Stimulated activated CD4-positive, alpha-beta T cell treated with anti-CD3 and anti-CD28 coated beads, TNF-alpha, amount 100 ng/mL, for 4 hours (primary cell): ENCODE measurements at regions not wholly inside any gene's neighbourhood (a gene's known extent, or its start where the extent isn't known, plus 50 kb on each side); places are given as distances from the start of the nearest gene placed in this dataset.

ENCODE experiments used
- DNase-seq, 3 experiments: peaks; one replicate each; pipeline ENCODE4 v3.0.0-alpha.2; 2020; ENCODE audit warnings: low read depth in 3 of 3

DNA sequence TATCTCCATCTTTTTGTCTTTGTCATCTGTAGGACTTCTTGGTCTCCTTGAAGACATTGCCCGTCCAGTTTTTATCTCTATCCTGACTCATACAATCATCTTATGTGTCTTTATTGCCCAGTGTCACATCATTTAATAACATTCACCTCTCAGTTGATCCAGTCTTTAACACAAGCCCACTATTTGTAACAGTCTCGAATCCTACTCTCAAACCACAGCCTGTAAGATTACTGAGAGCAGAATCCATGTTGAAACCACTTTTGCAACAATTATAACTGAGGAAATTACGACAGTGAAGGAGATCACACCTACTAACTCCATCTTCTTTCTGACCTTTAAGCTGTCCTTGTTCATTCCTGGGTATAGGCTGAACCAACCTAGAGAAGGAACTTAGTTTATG is 1206.0 kb upstream of the ZEB2 start:
- DNase-seq, result no peak

DNA sequence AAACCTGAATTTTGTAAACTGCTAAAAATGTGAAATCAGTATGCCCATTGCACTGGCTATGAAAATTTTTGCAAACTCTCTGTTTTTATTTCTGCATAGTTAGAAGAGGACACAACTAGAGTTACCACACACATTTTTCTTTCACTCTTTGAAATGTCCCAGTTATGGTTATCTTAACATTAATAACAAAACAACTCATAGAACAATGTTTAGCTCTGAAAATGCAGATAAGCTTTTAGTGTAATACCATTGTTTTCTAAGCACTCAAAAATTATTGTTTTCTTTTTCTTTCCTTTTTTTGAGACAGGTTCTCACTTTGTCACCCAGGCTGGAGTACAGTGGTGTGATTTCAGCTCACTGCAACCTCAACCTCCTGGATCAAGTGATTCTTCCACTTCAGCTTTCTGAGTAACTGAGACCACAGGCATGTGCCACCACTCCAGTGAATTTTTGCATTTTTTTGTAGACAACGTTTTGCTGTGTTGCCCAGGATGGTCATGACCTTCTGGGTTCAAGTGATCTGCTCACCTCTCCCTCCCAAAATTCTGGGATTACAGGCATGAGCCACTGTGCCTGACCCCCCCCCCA is 1204.5 kb upstream of the ZEB2 start:
- DNase-seq, result no peak

DNA sequence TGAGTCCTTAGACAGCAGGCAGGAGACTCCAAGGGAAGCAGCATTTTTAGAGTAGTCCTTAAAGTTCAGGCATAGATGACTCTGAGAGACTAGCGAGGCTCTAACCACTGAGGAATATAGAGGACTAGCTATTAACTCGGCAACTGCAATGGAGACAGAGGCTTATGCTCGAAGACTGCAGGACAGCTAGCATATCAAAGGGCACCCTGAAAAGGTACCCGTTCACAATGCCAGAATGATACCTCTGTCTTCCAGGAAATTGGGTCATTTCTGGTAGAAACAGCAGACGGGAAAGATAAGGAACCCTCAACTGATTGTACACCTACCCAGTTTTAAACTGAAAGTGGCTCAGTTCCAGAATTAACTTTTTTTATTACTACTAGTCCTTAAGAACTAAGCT is 1204.0 kb upstream of the ZEB2 start:
- DNase-seq, result no peak

DNA sequence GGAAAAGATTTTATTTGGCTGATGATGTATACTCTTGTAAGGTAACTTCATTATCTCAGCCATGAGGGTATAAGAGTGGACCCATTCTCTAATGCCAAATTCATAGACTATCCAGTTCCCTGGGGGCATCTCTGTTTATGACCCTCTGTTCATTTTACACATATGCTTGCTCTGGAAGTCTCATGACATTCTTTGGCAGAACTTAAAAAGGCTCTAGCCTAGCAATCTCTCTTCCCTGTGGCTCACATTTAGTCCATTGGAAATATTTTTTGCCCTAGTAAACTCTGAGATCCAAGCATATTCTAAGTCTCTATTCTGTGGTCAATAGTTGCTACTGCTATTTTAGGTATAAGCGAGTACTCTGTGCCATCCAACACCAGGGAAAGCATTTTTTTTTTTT is 1201.8 kb upstream of the ZEB2 start:
- DNase-seq, result no peak

DNA sequence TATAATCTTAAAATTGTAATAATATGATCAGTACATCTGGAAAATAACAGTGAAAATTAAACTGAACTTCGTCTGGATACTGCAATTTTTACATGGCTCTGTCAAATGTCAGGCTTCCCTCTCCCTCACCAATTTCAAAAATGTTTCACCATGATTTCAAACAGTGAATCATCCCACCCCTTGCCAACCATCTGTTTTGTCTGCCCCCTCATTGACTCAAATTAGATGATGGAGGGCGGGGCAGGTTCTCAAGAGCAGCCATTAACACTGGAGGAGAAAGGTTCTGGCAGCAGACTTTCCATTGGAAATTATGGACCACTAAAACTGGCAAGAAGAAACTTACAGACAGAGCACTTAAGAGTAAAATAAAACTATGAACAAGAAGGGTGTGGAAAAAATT is 1195.7 kb upstream of the ZEB2 start:
- DNase-seq, result no peak

DNA sequence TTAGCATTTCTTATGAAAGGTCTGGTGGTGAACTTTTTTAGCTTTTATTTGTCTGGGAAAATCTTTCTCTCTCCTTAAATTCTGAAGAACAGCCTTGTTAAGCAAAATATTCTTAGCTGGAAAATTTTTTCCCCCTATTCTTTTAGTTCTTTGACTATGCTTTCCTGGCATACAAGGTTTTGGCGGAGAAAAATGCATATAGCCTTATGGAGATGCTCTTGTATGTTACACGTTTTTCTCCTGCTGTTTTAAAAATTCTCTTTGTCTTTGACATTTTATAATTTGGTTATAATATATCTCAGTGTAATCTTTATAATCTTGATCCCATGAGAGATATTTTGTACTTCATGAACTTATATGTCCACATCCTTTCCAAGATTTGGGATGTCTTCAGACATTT is 1190.4 kb upstream of the ZEB2 start:
- no peak for DNase-seq

DNA sequence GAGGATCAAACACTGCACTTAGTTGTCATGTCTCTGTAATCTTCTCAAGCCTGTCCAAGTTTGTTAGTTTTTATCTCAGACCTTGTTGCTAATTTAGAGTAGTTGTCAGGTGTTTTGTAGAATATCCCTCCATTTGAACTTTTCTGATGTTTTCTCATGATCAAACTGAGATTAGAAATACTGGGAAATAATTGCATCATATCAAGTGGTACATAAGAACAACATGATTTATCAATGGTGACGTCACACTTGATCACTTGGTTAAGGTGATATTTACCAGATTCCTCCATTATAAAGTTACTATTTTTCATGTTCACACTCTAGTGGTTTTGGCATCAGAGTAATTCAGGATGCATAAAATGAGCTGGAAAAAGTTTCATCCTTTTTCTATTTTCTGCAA is 1182.4 kb upstream of the ZEB2 start:
- no peak for DNase-seq

DNA sequence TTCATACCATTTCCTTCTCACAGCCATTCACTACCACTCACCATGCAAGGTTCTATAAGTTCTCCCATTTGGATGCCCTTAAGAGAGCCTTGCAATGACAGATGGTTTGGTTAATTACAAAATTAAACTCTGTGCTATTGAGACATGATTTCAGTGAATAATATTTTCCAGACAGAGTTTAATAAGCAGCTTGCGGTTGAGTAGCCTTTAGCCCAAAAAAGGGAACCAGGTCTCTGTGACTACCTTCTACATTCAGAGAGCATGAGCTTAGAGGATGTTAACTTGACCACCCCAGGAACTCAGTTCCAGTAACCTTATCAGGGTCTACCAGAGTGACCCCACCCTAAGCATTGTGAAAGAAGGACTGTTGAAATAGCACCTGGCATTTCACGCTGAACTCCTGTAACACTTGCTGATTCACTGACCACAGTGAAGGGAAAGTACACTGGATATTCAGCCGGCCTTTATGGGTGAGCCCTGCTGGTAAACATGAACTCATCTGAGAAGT is 1173.1 kb upstream of the ZEB2 start:
- no peak for DNase-seq

DNA sequence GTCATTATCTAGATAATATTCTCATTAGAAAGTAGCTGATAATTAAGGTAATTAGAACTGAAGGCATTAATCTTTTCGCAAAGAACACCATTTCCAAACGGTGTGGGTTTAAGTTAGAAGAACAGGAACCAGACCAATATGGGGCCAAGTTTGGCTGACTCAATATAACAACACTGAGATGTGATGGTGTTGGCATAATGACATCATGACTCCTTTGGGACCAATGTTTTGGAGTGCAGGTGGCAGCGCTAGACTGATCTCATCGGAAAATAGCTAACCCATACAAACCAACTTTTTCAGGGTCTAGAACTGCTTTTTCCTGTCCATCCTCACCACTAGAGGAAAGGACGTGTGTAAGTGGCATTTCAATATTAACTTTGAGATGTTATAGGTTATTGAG is 1171.7 kb upstream of the ZEB2 start:
- no peak for DNase-seq

DNA sequence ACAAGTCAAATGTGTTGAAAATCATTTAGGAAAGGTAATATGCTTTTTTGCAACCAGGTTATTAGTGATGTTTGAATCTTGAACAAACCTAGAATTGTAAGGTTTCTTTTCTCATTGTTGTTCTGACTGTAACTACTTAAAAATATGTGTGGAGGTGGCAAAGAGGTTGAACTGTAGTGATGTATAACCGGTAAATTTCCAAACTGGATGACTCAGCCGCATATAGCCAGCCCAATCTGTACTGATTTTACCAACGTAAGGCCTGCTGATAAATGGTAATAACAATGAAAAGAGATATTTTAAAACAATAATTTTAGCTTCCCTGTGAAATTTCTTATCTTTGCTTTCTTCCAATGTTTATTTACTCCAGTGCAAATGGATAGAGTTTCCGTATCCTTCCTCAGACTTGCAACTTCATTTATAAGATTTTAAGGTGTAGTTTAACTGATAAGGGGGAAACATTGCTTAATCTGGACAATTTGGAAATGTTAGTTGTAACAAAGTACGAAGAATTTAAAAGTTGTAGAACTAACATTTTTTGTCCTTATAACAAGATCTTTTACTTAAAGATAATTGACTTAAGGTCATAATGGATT is 1170.4 kb upstream of the ZEB2 start:
- no peak for DNase-seq

DNA sequence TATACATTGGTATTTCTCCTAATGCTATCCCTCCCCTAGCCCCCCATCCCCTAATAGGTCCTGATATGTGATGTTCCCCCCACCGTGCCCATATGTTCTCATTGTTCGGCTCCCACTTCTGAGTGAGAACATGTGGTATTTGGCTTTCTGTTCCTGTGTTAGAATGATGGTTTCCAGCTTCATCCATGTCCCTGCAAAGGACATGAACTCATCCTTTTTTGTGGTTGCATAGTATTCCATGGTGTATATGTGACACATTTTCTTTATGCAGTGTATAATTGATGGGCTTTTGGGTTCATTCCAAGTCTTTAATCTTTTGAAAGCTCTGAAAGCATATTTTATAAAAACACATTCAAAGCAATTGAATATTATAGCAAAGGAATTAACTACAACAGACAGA is 1169.4 kb upstream of the ZEB2 start:
- no peak for DNase-seq

DNA sequence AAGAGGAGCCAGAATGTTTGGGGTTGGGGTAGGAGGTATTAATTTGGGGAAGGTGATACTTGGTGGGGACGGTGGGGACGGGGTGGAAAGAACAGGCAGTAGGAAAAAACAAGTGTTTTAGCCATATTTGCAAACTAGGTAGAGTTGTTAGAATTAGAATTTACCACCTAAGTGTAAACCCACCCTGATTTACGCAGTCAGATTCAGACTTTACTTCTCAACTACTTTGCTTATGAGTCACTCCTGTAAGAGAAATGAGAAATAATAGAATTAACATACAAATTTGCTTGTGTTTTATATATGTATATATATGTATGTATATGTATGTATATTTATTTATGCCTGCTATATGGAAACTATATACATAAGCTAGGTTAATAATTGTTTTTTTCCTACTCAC is 1168.2 kb upstream of the ZEB2 start:
- DNase-seq, result no peak

DNA sequence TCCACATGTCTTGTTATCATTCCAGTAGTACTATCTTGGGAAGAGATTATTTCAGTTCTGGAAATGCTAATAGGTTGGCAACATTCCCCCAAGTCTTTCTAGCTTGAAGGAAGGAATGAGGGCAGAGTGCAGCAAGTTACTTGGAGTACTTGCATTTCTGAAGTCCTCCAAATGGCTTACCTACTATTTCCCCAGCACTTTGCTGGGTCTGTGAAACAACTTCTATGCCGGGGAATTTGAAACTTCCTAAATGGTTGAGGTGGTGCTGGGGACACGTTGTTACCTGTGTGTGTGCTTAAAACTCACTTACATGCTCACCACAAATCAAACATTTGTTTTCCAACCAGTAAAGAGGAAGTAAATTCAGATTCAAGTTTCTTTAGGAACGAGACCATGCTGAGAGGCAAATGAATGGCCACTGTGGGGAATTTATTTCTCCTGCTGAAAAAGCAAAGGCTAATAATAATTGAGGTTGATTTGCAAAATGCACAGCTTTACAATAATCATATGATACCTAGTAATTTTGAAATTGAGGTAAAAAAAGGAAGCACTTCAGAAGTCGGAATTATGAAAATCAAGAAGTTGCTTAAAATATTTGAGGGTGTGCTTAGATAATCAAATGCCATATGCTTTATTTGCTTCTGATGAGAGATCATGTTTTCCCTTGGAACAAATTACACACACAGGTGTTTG is 1167.7 kb upstream of the ZEB2 start:
- DNase-seq, result no peak

DNA sequence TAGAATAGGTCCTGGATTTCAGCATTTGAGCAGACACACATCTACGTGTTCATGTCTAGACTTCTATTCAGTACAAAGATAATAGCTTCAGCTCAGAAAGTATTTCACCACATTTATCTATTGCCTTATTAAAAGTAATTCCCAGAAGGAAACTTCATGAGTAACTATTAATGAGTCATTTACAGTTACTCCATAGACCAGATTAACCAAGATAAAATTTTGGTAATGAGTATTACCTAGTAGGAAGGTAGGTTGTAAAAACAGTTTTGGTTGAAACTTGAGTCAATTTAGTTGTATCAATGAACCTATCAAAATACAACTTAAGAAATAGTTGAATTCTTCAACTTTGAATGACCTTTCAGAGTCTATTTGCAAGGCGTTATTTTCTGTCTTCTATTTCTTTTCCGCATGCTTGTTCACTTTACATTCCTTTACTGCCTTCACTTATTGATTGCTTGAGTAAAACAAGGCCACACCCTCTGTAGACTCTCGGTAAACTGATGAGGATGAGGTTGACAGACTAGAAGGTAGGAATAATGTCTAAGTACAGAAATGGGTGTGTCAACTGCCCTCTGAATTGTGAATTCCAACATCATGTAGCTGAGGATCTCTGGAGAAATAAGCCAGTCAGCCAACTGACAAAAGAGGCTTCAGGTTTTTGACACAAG is 1165.6 kb upstream of the ZEB2 start:
- no peak for DNase-seq

DNA sequence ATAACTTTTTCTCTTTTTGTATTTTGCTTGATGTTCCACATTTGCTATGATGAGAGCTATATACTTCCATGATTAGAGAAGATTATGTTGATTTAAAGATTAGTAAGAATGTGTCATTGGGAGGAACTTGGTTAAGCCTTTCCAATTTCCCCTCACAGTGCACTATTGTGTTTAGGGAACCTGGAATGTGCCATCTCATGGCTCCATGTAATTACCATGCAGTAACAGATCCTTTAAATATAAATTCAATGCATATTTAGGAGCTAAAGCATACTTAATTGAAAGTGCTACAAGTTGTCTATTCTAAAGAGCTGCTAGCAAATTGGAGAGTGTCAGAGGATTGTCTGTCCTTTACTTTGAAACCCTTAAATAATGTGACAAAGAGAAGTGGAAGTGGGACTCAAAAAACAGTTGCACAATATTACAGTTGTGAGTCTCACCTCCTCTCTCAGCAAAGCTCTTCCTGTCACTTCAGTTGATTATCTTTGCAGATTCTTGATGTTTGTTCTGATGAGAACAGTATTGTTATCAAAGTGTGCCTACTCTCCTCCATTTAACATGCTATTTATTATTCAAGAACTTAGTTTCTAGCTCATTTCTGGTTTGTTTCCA is 1162.7 kb upstream of the ZEB2 start:
- DNase-seq, result no peak

DNA sequence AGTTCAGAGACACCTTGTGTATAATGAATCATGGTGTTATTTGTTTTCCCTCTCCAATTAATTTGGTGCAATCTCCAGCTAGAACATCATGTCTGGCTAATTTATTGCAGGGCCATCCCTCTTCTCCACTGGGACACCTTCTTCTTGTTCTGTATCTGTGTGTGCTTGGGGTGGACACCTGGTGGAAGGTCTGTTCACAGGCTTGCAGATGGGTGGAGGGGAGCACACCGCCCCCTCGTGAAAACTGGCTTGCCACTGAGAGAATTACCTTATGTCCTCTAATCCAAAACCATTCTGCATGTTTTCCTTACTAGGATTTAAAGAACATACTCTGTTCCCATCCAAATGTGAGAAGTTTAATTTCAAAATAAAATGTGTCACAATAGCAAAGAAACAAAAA is 1160.4 kb upstream of the ZEB2 start:
- no peak for DNase-seq

DNA sequence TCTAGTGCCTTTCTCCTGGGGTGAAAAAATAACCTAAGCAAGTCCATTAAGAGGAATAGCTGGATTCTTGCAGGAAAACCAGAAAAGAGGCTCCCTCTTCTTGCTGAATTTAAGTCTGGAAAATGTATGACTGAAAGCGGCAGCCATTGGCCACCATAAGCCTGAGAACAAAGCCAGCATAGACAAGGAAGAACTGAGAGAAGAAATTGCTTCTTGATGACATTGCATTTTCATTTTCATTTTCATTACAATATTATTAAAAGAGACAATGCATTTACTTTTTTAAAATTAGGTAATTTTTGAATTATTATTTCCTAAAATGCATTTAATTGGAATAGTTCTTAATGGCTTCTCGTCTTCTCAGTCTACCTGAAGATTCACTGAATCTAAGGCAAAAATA is 1157.5 kb upstream of the ZEB2 start:
- no peak for DNase-seq

DNA sequence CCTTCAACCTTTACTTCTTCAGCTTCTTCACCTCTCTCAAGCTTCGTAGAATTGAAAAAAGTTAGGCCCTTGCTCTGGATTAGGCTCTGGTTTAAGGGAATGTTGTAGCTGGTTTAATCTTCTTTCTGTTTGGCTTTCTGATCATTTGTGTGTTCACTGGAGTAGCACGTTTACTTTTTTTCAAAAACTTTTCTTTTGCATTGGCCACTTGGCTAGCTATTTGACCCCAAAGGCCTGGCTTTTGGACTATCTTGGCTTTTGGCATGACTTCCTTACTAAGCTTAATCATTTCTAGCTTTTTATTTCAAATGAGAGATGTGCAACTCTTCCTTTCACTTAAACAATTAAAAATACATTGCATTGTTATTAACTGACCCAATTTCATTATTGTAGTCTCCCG is 1154.8 kb upstream of the ZEB2 start:
- DNase-seq, result no peak

DNA sequence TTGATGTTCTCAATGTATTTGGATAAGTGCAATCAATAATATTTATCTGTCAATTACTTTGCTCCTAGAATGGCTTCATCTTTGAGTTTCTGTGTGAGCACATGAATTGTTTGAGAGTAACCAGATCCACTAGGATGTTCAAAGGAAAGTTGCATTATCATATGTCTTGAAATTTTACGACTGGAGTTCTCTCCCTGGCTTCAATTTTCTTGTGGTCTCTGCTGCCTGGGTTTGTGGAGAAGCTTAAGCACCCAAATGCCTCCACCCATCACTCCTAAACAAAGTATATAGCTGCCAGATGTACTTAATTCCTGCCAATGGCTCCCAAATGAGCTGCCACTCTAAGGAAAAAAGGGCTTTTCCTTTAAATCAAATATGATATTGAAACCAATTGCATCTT is 1149.4 kb upstream of the ZEB2 start:
- no peak for DNase-seq

DNA sequence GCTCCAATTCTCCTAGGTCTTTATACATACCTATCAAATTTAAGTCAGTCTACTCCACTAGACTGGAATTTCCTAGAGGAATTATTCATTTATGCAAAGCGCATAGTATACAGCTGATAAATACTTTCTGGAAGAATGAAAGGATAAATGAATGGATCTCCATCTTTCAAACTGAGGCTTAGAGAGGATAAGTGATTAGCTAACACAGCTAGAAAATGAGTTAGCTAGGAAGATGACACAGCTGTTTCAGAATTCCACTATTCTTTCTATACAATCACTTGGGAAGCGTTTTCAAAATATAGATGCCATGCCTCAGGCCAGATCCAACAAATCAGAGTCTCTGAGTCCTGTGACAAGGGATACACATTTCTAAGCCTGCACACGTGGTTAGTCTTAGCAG is 1146.6 kb upstream of the ZEB2 start:
- no peak for DNase-seq

DNA sequence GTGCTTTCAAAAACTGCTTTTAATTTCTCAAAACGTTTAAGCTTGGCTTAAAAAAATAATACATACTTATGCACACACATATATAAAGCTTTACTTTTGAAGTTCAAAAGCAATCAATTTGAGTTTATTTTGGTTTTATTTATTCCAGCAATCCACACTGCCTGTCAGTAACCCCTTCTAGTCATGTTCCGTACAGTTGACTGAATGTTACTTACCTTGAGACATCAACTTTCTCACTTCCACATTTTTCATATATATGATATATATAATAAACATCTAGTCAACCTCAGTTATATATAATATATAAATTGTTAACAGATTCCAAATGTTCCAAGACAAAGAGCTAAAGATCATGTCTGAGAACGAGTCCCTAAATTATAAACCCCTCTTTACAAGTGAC is 1137.3 kb upstream of the ZEB2 start:
- no peak for DNase-seq

DNA sequence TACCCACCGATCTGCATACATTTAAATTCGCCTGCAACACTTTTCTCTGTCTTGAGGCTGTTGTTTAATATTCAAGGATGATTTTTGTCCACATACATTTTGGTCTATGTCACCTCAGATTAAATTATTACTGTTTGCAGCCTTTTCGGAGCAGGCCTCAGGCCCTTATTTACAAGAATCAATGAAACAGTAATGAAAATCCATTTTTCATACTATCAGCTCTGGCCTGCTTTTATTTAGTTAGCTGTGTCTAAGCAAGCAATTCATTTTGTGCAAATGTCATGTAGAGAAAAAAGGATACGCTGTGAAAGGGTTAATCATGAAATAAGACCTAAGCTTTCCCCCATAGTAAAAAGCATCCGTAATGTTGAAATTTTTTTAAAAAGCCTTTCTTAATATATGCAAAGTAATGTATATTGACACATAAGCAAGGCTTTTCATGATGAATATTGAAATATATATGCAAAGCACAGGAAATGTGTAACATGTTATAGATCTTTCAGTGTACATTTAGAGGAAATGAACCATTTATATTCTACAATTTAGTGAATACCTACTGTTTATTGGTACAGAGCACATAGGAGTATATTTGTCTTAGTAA is 1135.3 kb upstream of the ZEB2 start:
- DNase-seq, result no peak
